Fibroblast of lung (primary cell): ENCODE measurements at regions not wholly inside any gene's neighbourhood (a gene's known extent, or its start where the extent isn't known, plus 50 kb on each side); places are given as distances from the start of the nearest gene placed in this dataset.

Experiments
- DNase-seq, 2 donors: peaks; one replicate each; pipeline versions ENCODE4 v3.0.0 to v3.0.0-alpha.2; 2010; ENCODE audit warnings: low read depth in 2 of 2
- H2AFZ ChIP-seq: 2 replicates; pipeline ENCODE4 v1.5.1; 2012; ENCODE audit warnings: low read length, control low read depth, inconsistent platforms
- H3K27ac ChIP-seq: 2 replicates; pipeline ENCODE4 v1.5.1; 2011; ENCODE audit warnings: low read length, control low read depth; ENCODE audit not compliant: insufficient read depth
- H3K27me3 ChIP-seq: 2 replicates; pipeline ENCODE4 v1.5.1; 2011; ENCODE audit warnings: mild to moderate bottlenecking, low read length; ENCODE audit not compliant: control insufficient read depth, insufficient read depth
- H3K36me3 ChIP-seq: 2 replicates; pipeline ENCODE4 v1.5.1; 2011; ENCODE audit warnings: low read length; ENCODE audit not compliant: control insufficient read depth, insufficient read depth
- H3K4me1 ChIP-seq: 2 replicates; pipeline ENCODE4 v1.5.1; 2011; ENCODE audit warnings: low read length; ENCODE audit not compliant: control insufficient read depth, insufficient read depth; ENCODE audit errors: extremely low read depth
- H3K4me2 ChIP-seq: 2 replicates; pipeline ENCODE4 v1.5.1; 2011; ENCODE audit warnings: low read length, control low read depth; ENCODE audit not compliant: insufficient read depth; ENCODE audit errors: extremely low read depth
- H3K4me3 ChIP-seq, 4 experiments: fragments of 200-600 bp in 1 of 4; sonication (generic) in 1 of 4; replicated peaks in 1 of 4; 2 replicates each; pipeline ENCODE4 v1.5.1; 2011 to 2016; ENCODE audit warnings: low read length in 4 of 4, low read depth in 3 of 4, mild to moderate bottlenecking in 3 of 4, control low read depth in 2 of 4, inconsistent platforms in 1 of 4, mixed read lengths in 1 of 4; ENCODE audit not compliant: insufficient read depth in 1 of 4; ENCODE audit errors: control extremely low read depth in 1 of 4
- H3K79me2 ChIP-seq: 2 replicates; pipeline ENCODE4 v1.5.1; 2012; ENCODE audit warnings: mild to moderate bottlenecking, low read length, inconsistent platforms; ENCODE audit not compliant: control insufficient read depth, insufficient read depth
- H3K9ac ChIP-seq: 2 replicates; pipeline ENCODE4 v1.5.1; 2011; ENCODE audit warnings: mild to moderate bottlenecking, low read length, control low read depth; ENCODE audit not compliant: insufficient read depth
- H3K9me3 ChIP-seq: 2 replicates; pipeline ENCODE4 v1.5.1; 2012; ENCODE audit warnings: low read depth, low read length; ENCODE audit not compliant: control insufficient read depth, insufficient read depth
- H4K20me1 ChIP-seq: 2 replicates; pipeline ENCODE4 v1.5.1; 2011; ENCODE audit warnings: low read length; ENCODE audit not compliant: control insufficient read depth, insufficient read depth; ENCODE audit errors: extremely low read depth
- CTCF ChIP-seq, 2 donors: IDR thresholded peaks in 1 of 2; conservative IDR thresholded peaks in 1 of 2; 1 replicate in 1 of 2; 2 replicates in 1 of 2; pipeline ENCODE4 v1.5.1; 2011 to 2012; ENCODE audit warnings: low read length in 2 of 2, control low read depth in 1 of 2, inconsistent platforms in 1 of 2, low read depth in 1 of 2, mild to moderate bottlenecking in 1 of 2
- EZH2 ChIP-seq: IDR thresholded peaks from 2 replicates; pipeline ENCODE4 v1.5.1; 2012; ENCODE audit warnings: low read length, control low read depth, mild to moderate bottlenecking; ENCODE audit errors: missing control alignments

- Histone ChIP-seq H3K4me3 (no peak overlapping the region), H3K36me3 (no peaks in the 10 kb centered on the region), H3K79me2 (no peaks in the 10 kb centered on the region), H3K27ac (no peak overlapping the region), H3K4me1 (no peaks in the 10 kb centered on the region), H3K27me3 (no peaks in the 10 kb centered on the region), H2AFZ (no peak overlapping the region), H3K4me2 (no peak overlapping the region), H4K20me1 (no peaks in the 10 kb centered on the region), H3K9me3 (no peaks in the 10 kb centered on the region), H3K9ac (no peak overlapping the region)
- DNase-seq: no peak
- TF ChIP-seq EZH2 (no peak), CTCF (conservative IDR thresholded peaks at IDR 0.05 in 1 of 2, IDR thresholded peaks at IDR 0.05 in 1 of 2; ENCODE audit: low read depth in 1 of 2, low read length in 2 of 2) (no peak)
These were observed 68.3 kb upstream of the RAB11FIP2 start for GRCh38 chr10:118114992-118115391.

GRCh38 chr10:118112543-118113125 lies 65.9 kb upstream of the RAB11FIP2 start:
- Histone ChIP-seq H3K4me3 (no peak overlapping the region), H3K4me2 (no peak overlapping the region), H3K4me1 (no peaks in the 10 kb centered on the region), H3K9ac (no peak overlapping the region), H2AFZ (no peak overlapping the region), H3K79me2 (no peaks in the 10 kb centered on the region), H4K20me1 (no peaks in the 10 kb centered on the region), H3K36me3 (no peaks in the 10 kb centered on the region), H3K27me3 (no peaks in the 10 kb centered on the region), H3K27ac (no peak overlapping the region), H3K9me3 (no peaks in the 10 kb centered on the region)
- TF ChIP-seq CTCF (conservative IDR thresholded peaks at IDR 0.05 in 1 of 2, IDR thresholded peaks at IDR 0.05 in 1 of 2; ENCODE audit: low read depth in 1 of 2, low read length in 2 of 2) (no peak), EZH2 (no peak)
- DNase-seq: no peak

GRCh38 chr10:118110750-118111149 lies 64.0 kb upstream of the RAB11FIP2 start:
- no peak overlapping the region for H2AFZ ChIP-seq
- no peak for DNase-seq
- no peaks in the 10 kb centered on the region for H3K36me3 ChIP-seq
- H3K27ac ChIP-seq: no peak overlapping the region
- H3K4me3 ChIP-seq: no peak overlapping the region
- no peak overlapping the region for H3K9ac ChIP-seq
- TF ChIP-seq CTCF (conservative IDR thresholded peaks at IDR 0.05 in 1 of 2, IDR thresholded peaks at IDR 0.05 in 1 of 2; ENCODE audit: low read depth in 1 of 2, low read length in 2 of 2) (no peak), EZH2 (no peak)
- no peak overlapping the region for H3K4me2 ChIP-seq
- H3K4me1 ChIP-seq: no peaks in the 10 kb centered on the region
- no peaks in the 10 kb centered on the region for H3K9me3 ChIP-seq
- no peaks in the 10 kb centered on the region for H4K20me1 ChIP-seq
- no peaks in the 10 kb centered on the region for H3K27me3 ChIP-seq
- no peaks in the 10 kb centered on the region for H3K79me2 ChIP-seq
